ENCODE measurements at regions not wholly inside any gene's neighbourhood (a gene's known extent, or its start where the extent isn't known, plus 50 kb on each side); places are given as distances from the start of the nearest gene placed in this dataset.

GRCh38 chr6:14804001-14804784 lies 441.7 kb upstream of the JARID2 start:
- no peak for FAIRE-seq

GRCh38 chr6:14804785-14805210 lies 441.1 kb upstream of the JARID2 start:
- no peak for FAIRE-seq

DNA sequence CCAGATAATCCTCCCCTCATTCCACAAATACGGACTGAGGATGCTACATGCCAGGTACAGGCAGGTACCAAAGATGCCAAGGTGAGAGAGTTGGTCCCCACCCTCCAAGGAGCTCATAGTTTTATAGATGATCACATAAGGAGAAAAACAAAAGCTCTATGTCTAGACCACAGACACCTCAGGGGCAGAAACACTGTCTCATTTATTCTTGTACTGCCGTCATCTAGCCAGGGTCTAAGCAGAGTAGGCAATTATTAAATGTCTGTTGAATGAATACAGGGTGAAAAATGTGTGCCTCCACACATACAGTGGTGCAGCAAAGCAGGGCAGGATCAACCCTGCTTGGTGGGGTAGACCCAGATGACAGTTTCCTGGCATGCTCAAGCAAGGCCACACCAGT lies 439.8 kb upstream of the JARID2 start:
- no peak for FAIRE-seq

DNA sequence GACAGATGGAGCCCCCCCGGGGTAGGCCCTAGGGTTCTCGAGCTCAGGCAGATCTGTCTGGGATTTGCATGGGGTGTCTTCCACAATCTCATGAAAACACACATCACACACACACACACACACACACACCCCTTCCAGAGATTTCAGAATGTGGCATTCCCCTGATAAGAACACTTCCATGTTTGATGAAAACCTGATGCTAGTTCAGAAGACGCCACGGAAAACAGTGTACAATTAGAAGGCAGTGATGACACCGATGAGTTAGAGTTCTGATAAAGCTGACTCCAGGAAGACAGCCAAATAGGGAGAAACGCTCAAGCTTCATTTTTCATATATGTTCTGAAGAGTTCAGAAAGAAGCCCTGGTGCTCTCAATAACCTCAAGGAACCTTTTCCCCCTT lies 438.7 kb upstream of the JARID2 start:
- no peak for FAIRE-seq

DNA sequence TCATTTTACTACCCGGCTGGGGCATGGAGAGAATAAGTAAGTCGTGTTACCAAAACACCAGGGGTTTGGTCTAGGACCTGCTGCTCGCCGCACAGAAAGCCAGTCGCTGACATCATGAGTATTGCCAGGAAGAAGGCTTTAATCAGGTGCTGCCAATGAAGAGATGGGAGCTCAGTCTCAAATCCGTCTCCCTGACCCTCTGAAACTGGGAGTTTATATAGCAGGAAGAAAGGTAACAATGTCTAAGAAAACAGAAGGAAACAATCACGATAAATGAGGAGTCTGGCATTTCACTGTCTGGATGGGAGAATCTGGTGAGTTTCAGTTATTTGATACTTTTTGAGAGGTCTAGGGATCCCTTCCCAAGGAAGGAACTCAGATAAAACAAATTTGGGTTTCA lies 437.9 kb upstream of the JARID2 start:
- FAIRE-seq: no peak

DNA sequence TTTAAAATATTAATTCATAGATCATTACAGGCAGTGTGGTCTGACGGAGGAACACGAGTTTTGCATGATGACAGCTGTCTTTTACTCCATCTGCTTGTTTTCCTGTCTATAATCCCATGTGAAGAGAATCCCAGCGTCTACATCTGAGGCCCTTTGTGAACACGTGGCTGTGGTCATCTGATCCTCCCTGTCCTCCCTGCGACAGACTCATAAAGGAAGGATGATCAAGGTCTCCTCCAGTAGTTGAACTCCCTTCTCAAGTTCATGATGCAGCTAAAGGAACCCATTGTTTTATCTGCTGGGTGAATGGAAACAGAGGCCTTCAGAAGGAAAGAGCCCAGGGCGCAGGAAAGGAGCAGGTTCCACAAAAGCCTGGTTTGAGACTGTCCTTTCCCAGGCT lies 435.8 kb upstream of the JARID2 start:
- FAIRE-seq: no peak

- FAIRE-seq: no peak
Observed at GRCh38 chr6:14811775-14812428, 434.0 kb upstream of the JARID2 start.

- FAIRE-seq: no peak
Observed at GRCh38 chr6:14814016-14814415, 431.9 kb upstream of the JARID2 start.

GRCh38 chr6:14816116-14816859 lies 429.6 kb upstream of the JARID2 start:
- FAIRE-seq: no peak

DNA sequence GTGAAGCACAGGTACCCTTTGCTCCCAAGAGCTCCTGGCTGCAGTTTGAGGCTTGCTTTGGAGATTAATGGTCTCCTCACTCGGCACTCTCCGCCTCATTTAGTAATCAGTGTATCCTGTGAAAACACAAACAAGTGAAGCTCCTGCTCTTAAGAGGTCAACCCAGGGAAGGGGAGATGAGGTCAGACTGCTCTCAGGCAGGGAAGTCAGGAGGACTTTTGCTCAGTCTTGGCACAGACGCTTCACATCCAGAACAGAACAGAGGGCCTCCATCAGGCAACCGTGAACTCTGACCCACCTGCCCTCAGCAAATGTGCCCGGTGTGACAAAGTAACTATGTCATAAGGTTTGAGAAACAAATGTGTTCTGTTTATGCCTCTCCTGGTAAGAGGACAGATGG lies 428.8 kb upstream of the JARID2 start:
- FAIRE-seq: no peak

DNA sequence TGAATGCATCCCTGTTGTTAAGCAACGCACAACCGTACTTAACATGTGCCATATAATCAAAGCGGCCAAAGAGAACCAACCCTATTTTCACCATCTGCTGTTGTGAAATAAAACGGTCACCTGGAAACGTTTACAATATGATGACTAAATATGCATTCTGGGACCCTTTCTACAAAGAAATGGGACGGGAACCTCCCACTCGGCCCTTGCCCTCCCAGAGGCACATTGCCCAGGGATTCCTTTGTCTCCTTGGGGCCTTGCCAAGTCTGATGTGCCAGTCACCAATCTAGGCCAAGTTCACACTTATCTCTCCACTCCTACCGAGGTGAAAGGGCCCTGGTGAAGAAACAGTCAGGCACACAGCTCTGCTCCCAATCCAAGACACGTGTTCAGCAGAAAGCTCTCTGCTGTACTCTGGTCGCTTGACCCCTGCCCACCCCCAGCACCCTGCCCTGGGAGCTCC lies 427.4 kb upstream of the JARID2 start:
- FAIRE-seq: no peak

GRCh38 chr6:14819001-14819400 lies 426.9 kb upstream of the JARID2 start:
- FAIRE-seq: no peak

GRCh38 chr6:14819840-14820420 lies 425.9 kb upstream of the JARID2 start:
- FAIRE-seq: no peak

DNA sequence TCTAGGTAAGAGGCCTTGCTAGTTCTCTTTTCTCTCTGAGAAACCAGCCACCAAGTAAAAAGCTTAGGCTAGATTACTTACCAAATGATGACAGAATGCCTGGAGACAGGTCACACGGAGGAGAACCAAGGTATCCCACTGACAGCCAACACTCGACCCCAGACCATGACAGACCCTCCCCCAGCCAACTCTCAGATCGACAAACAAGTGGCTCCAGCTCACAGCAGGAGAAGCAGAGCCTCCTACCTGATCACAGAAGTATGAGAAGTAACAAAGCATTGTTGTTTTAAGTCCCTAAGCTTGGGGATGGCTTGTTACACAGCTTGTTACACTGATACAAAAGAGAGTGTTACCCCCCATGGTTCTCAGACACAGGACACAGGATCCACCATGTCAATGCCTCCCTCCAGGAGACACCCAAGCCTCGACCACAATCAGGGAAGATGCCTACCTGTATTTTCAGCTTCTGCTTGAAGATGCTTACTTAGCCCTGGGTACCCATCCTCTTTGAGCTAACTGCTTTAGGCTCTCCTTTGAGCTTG lies 423.8 kb upstream of the JARID2 start:
- FAIRE-seq: no peak

DNA sequence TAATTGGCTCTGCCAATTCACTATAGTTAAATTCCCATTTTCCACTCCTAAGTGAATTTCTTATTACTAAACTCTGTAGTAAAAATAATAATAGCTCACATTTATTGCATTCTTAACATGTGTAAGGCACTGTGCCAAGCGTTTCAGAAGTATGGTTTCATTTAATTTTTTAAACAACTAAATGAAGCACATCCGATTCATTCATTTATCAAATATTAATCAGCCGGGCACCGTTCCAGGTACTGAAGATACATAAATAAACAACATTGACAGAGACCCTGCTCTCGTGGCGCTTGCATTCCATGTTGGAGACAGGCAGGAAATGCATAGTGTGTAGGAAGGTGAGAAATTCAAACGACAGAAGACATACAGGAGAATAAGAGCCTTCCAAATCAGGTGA lies 423.2 kb upstream of the JARID2 start:
- FAIRE-seq: no peak

DNA sequence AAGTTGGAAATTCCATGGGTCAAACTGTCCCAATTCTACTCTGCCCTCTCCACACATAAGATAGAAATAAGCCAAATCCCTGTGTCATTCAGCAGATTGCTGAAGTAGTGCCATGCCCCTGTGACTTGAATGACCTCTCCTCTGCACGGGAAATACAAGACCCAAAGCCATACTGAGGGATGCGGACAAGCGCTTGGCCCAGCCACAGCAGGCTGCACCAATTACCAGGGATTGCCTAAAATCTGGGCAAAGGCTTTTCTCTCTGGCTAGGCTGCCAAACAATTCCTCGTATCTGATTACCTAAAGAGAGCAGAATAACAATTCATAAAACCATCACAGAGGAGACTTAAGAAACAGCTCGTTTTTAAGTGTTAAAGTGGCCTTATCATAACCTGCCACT lies 421.8 kb upstream of the JARID2 start:
- no peak for FAIRE-seq

DNA sequence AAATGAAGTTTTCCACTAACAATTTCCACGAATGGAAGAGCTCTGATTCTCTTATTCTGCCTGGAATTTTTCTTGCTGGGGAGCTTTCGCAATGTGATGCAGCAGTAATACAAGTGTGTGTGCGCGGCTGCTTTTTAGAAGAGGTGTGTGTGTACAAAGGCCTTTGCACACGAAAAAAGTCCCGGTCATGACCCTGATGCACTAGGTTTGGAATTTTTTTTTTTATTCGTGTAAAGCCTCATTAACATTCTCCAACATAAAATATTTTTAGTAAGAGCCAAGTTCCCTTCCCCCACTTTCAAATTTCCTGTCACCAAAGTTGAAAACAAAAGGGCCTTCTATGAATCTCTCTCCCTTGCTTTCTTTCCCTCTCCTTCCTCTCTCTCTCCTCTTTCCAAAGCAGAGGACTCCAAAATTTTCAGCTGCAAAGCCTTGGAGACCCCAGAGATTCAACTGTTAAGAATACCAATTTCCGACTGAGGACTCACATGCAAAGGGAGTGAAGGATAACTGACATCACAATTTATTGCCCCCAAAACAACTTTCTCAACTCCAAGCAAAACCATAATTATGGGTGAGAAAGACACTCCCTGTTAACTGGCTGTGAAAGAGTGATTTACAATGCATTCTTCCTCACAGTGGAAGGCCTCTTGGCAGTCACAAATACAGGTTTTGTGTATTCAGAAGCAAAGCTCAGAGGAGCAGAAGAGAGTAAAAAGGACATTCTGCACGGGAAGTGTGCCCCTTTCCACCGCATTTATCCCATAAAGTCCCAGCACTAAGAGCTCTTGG lies 421.2 kb upstream of the JARID2 start:
- no peak for FAIRE-seq

DNA sequence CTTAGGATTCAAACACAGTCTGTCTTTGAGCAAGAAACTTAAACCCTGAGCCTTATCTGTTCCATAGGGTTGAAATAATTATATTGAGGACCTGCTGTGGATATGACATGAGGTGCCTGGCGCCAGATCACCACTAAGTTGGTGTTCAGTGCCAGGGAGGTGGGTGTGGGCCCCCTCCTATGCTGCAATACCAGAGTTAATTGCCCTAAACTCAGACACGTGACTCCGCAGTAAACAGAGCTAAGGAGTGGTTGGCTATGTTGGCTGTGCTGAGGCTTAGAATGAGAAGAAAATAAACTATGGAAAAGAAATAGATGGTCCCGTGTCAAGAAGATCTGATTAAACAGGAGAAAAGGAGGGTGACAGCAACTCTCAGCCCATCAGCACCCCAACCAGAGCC lies 419.4 kb upstream of the JARID2 start:
- no peak for FAIRE-seq

- no peak for FAIRE-seq
Observed at GRCh38 chr6:14827354-14827753, 418.5 kb upstream of the JARID2 start.

GRCh38 chr6:14828201-14828611 lies 417.7 kb upstream of the JARID2 start:
- no peak for FAIRE-seq

- no peak for FAIRE-seq
Observed at GRCh38 chr6:14831070-14831469, 414.8 kb upstream of the JARID2 start.

- FAIRE-seq: no peak
Observed at GRCh38 chr6:14831937-14832336, 413.9 kb upstream of the JARID2 start.
